Keratinocyte (primary cell): ENCODE measurements at regions not wholly inside any gene's neighbourhood (a gene's known extent, or its start where the extent isn't known, plus 50 kb on each side); places are given as distances from the start of the nearest gene placed in this dataset.

Source experiments
- DNase-seq: peaks from one replicate; pipeline ENCODE4 v3.0.0-alpha.2; 2011; ENCODE audit warnings: low read depth, missing footprints, low spot score
- FAIRE-seq: peaks from 2 replicates; lab custom pipeline; 2011; peaks lifted over from hg19 to GRCh38; lab: Jason Lieb, UNC
- H2AFZ ChIP-seq: 2 replicates; pipeline ENCODE4 v1.6.0; 2012; ENCODE audit warnings: low read length, control low read depth, inconsistent platforms; ENCODE audit not compliant: control insufficient read depth
- H3K27ac ChIP-seq: 2 replicates; pipeline ENCODE4 v1.5.1; 2011; ENCODE audit warnings: low read length; ENCODE audit not compliant: control insufficient read depth, insufficient read depth
- H3K27me3 ChIP-seq: 3 replicates; pipeline ENCODE4 v1.6.0; 2011; ENCODE audit warnings: low read length; ENCODE audit not compliant: control insufficient read depth, insufficient read depth; ENCODE audit errors: extremely low read depth
- H3K36me3 ChIP-seq, 2 experiments: 2 replicates in 1 of 2; 3 replicates in 1 of 2; pipeline ENCODE4 v1.5.1; 2011; ENCODE audit warnings: low read length in 2 of 2, mild to moderate bottlenecking in 1 of 2; ENCODE audit not compliant: control insufficient read depth in 2 of 2, insufficient read depth in 2 of 2; ENCODE audit errors: extremely low read depth in 1 of 2
- H3K4me1 ChIP-seq: 3 replicates; pipeline ENCODE4 v1.5.1; 2011; ENCODE audit warnings: low read length; ENCODE audit not compliant: control insufficient read depth, insufficient read depth; ENCODE audit errors: extremely low read depth
- H3K4me2 ChIP-seq: 3 replicates; pipeline ENCODE4 v1.6.0; 2011; ENCODE audit warnings: low read depth, low read length; ENCODE audit not compliant: control insufficient read depth, insufficient read depth; ENCODE audit errors: extremely low read depth
- H3K4me3 ChIP-seq, 3 experiments: fragments of 200-600 bp in 1 of 3; sonication (generic) in 1 of 3; 2 replicates in 2 of 3; 3 replicates in 1 of 3; pipeline ENCODE4 v1.5.1; 2011 to 2016; ENCODE audit warnings: low read length in 3 of 3, mild to moderate bottlenecking in 3 of 3, control low read depth in 2 of 3, inconsistent platforms in 1 of 3, low read depth in 1 of 3, mixed read lengths in 1 of 3, mixed run types in 1 of 3, moderate library complexity in 1 of 3; ENCODE audit not compliant: control insufficient read depth in 2 of 3, insufficient read depth in 2 of 3; ENCODE audit errors: extremely low read depth in 1 of 3
- H3K79me2 ChIP-seq: 2 replicates; pipeline ENCODE4 v1.6.0; 2012; ENCODE audit warnings: low read length; ENCODE audit not compliant: control insufficient read depth, insufficient read depth
- H3K9ac ChIP-seq: 3 replicates; pipeline ENCODE4 v1.6.0; 2011; ENCODE audit warnings: low read length; ENCODE audit not compliant: control insufficient read depth, insufficient read depth; ENCODE audit errors: extremely low read depth
- H3K9me1 ChIP-seq: 3 replicates; pipeline ENCODE4 v1.6.0; 2011; ENCODE audit warnings: low read length; ENCODE audit not compliant: control insufficient read depth, insufficient read depth; ENCODE audit errors: extremely low read depth
- H3K9me3 ChIP-seq: 2 replicates; pipeline ENCODE4 v1.5.1; 2012; ENCODE audit warnings: low read depth, low read length; ENCODE audit not compliant: control insufficient read depth
- H4K20me1 ChIP-seq: 3 replicates; pipeline ENCODE4 v1.6.0; 2011; ENCODE audit warnings: low read length; ENCODE audit not compliant: control insufficient read depth, insufficient read depth; ENCODE audit errors: extremely low read depth
- EZH2 ChIP-seq: IDR thresholded peaks from one replicate; pipeline ENCODE4 v1.6.1; 2012; ENCODE audit warnings: inconsistent platforms, mild to moderate bottlenecking, low read length, moderate library complexity
- dilution Hi-C: fragments of 300-500 bp; cut with MboI; formaldehyde crosslinking; loops from one replicate; pipeline ENCODE4 v1.7.0; 2020; ENCODE audit warnings: low sequenced_read_pairs; ENCODE audit not compliant: extremely low pct_ligation_motif_present
- TF ChIP-seq, protein P1 (sequence below), 3 experiments: IDR thresholded peaks in 1 of 3; conservative IDR thresholded peaks in 1 of 3; optimal IDR thresholded peaks in 1 of 3; 2 replicates in 2 of 3; 3 replicates in 1 of 3; pipeline versions ENCODE3 to v1.5.1; 2011; ENCODE audit warnings: low read length in 3 of 3, mild to moderate bottlenecking in 3 of 3, moderate library complexity in 2 of 3, control low read depth in 1 of 3, inconsistent platforms in 1 of 3; ENCODE audit not compliant: insufficient read depth in 2 of 3; ENCODE audit errors: extremely low read depth in 1 of 3

- H3K27ac ChIP-seq = no peak overlapping the region
- H3K27me3 ChIP-seq = no peaks in the 10 kb centered on the region
- no peaks in the 10 kb centered on the region for H4K20me1 ChIP-seq
- H2AFZ ChIP-seq = no peak overlapping the region
- no peak overlapping the region for H3K4me3 ChIP-seq
- FAIRE-seq = no peak
- dilution Hi-C loops = no loop called here
- H3K79me2 ChIP-seq = no peaks in the 10 kb centered on the region
- DNase-seq = no peak
- TF ChIP-seq, protein P1, sequence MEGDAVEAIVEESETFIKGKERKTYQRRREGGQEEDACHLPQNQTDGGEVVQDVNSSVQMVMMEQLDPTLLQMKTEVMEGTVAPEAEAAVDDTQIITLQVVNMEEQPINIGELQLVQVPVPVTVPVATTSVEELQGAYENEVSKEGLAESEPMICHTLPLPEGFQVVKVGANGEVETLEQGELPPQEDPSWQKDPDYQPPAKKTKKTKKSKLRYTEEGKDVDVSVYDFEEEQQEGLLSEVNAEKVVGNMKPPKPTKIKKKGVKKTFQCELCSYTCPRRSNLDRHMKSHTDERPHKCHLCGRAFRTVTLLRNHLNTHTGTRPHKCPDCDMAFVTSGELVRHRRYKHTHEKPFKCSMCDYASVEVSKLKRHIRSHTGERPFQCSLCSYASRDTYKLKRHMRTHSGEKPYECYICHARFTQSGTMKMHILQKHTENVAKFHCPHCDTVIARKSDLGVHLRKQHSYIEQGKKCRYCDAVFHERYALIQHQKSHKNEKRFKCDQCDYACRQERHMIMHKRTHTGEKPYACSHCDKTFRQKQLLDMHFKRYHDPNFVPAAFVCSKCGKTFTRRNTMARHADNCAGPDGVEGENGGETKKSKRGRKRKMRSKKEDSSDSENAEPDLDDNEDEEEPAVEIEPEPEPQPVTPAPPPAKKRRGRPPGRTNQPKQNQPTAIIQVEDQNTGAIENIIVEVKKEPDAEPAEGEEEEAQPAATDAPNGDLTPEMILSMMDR (optimal IDR thresholded peaks at IDR 0.05 in 1 of 3, IDR thresholded peaks at IDR 0.05 in 1 of 3, conservative IDR thresholded peaks at IDR 0.05 in 1 of 3; ENCODE audit: extremely low read depth in 1 of 3, insufficient read depth in 2 of 3, low read length in 3 of 3) = no peak
- TF ChIP-seq EZH2 = no peak
- no peaks in the 10 kb centered on the region for H3K4me1 ChIP-seq
- H3K9me3 ChIP-seq = no peaks in the 10 kb centered on the region
- H3K4me2 ChIP-seq = no peak overlapping the region
- H3K9ac ChIP-seq = no peak overlapping the region
- H3K9me1 ChIP-seq = no peaks in the 10 kb centered on the region
- H3K36me3 ChIP-seq = no peaks in the 10 kb centered on the region
Measured at GRCh38 chr6:78031228-78031627, 378.4 kb downstream of the MEI4 start.

GRCh38 chr6:78059171-78059570, 406.3 kb downstream of the MEI4 start:
- Histone ChIP-seq H3K27me3 (no peaks in the 10 kb centered on the region), H3K9me3 (no peaks in the 10 kb centered on the region), H3K9ac (no peak overlapping the region), H2AFZ (no peak overlapping the region), H3K4me3 (no peak overlapping the region), H3K79me2 (no peaks in the 10 kb centered on the region), H3K4me1 (no peaks in the 10 kb centered on the region), H3K9me1 (no peaks in the 10 kb centered on the region), H4K20me1 (no peaks in the 10 kb centered on the region), H3K36me3 (no peaks in the 10 kb centered on the region), H3K4me2 (no peak overlapping the region), H3K27ac (no peak overlapping the region)
- TF ChIP-seq, protein P1 (optimal IDR thresholded peaks at IDR 0.05 in 1 of 3, IDR thresholded peaks at IDR 0.05 in 1 of 3, conservative IDR thresholded peaks at IDR 0.05 in 1 of 3; ENCODE audit: extremely low read depth in 1 of 3, insufficient read depth in 2 of 3, low read length in 3 of 3) = no peak
- no peak for TF ChIP-seq EZH2
- DNase-seq (no peak), FAIRE-seq (no peak)
- dilution Hi-C loops = no loop called here
